Vagina (tissue), 2 donors: ENCODE measurements at regions not wholly inside any gene's neighbourhood (a gene's known extent, or its start where the extent isn't known, plus 50 kb on each side); places are given as distances from the start of the nearest gene placed in this dataset.

Source experiments
- DNase-seq, 2 donors: peaks; one replicate each; pipeline ENCODE4 v3.0.0-alpha.2; 2017; ENCODE audit errors: extremely low spot score in 2 of 2
- H3K27ac ChIP-seq: fragments of 200-600 bp; sonication (generic); one replicate; pipeline ENCODE4 v1.5.1; 2019
- H3K27me3 ChIP-seq: fragments of 200-600 bp; sonication (generic); one replicate; pipeline ENCODE4 v1.5.1; 2019
- H3K36me3 ChIP-seq, 2 donors: fragments of 200-600 bp; sonication (generic); one replicate each; pipeline ENCODE4 v1.5.1; 2017 to 2019
- H3K4me1 ChIP-seq: fragments of 200-600 bp; sonication (generic); one replicate; pipeline ENCODE4 v1.5.1; 2019
- H3K4me3 ChIP-seq, 2 donors: fragments of 200-600 bp; sonication (generic); 1 replicate in 1 of 2; 2 replicates in 1 of 2; pipeline ENCODE4 v1.5.1; 2016 to 2019
- H3K9me3 ChIP-seq: fragments of 200-600 bp; sonication (generic); one replicate; pipeline ENCODE4 v1.5.1; 2019
- POLR2A ChIP-seq, 2 donors: fragments of 450-650 bp; IDR thresholded peaks; one replicate each; pipeline ENCODE4 v1.6.1; 2017; ENCODE audit warnings: antibody characterized with exemption in 2 of 2, mild to moderate bottlenecking in 2 of 2, moderate library complexity in 2 of 2
- POLR2AphosphoS5 ChIP-seq, 2 donors: sonication (generic); formaldehyde crosslinking; IDR thresholded peaks; one replicate each; pipeline ENCODE4 v1.9.0; 2017; ENCODE audit warnings: antibody characterized with exemption in 2 of 2, mild to moderate bottlenecking in 2 of 2, low read depth in 1 of 2; ENCODE audit not compliant: insufficient read depth in 1 of 2
- intact Hi-C: fragments of 100-400 bp; cut with DNase I; formaldehyde crosslinking; loops from one replicate; pipeline ENCODE4 v1.15.1; 2023
- TF ChIP-seq, protein P1 (sequence below), 3 experiments: fragments of 450-650 bp in 2 of 3; fragments of 200-600 bp in 1 of 3; sonication (generic) in 1 of 3; IDR thresholded peaks; one replicate each; pipeline ENCODE4 v1.5.1; 2017 to 2019; ENCODE audit warnings: antibody characterized with exemption in 3 of 3, mild to moderate bottlenecking in 2 of 3, moderate library complexity in 2 of 3

- no peaks in the 10 kb centered on the region for H3K36me3 ChIP-seq
- no peak overlapping the region for H3K4me3 ChIP-seq
- H3K4me1 ChIP-seq = no peaks in the 10 kb centered on the region
- TF ChIP-seq, protein P1, sequence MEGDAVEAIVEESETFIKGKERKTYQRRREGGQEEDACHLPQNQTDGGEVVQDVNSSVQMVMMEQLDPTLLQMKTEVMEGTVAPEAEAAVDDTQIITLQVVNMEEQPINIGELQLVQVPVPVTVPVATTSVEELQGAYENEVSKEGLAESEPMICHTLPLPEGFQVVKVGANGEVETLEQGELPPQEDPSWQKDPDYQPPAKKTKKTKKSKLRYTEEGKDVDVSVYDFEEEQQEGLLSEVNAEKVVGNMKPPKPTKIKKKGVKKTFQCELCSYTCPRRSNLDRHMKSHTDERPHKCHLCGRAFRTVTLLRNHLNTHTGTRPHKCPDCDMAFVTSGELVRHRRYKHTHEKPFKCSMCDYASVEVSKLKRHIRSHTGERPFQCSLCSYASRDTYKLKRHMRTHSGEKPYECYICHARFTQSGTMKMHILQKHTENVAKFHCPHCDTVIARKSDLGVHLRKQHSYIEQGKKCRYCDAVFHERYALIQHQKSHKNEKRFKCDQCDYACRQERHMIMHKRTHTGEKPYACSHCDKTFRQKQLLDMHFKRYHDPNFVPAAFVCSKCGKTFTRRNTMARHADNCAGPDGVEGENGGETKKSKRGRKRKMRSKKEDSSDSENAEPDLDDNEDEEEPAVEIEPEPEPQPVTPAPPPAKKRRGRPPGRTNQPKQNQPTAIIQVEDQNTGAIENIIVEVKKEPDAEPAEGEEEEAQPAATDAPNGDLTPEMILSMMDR (IDR thresholded peaks at IDR 0.05) = no peak
- no peak for TF ChIP-seq POLR2AphosphoS5 (IDR thresholded peaks at IDR 0.05; ENCODE audit: insufficient read depth in 1 of 2, low read depth in 1 of 2)
- no peak for TF ChIP-seq POLR2A (IDR thresholded peaks at IDR 0.05)
- no peaks in the 10 kb centered on the region for H3K27me3 ChIP-seq
- H3K9me3 ChIP-seq = no peaks in the 10 kb centered on the region
- H3K27ac ChIP-seq = no peak overlapping the region
- DNase-seq = peak; percentile 16 to 93
- intact Hi-C loops = no loop called here
Measured at GRCh38 chr1:47679826-47680225, 242.0 kb downstream of the FOXD2 start.

- no peaks in the 10 kb centered on the region for H3K27me3 ChIP-seq
- no peaks in the 10 kb centered on the region for H3K36me3 ChIP-seq
- H3K4me1 ChIP-seq = no peaks in the 10 kb centered on the region
- TF ChIP-seq POLR2A (IDR thresholded peaks at IDR 0.05) (no peak), POLR2AphosphoS5 (IDR thresholded peaks at IDR 0.05; ENCODE audit: insufficient read depth in 1 of 2, low read depth in 1 of 2) (no peak)
- TF ChIP-seq, protein P1 (IDR thresholded peaks at IDR 0.05) = no peak
- no peak overlapping the region for H3K27ac ChIP-seq
- no peak overlapping the region for H3K4me3 ChIP-seq
- H3K9me3 ChIP-seq = no peaks in the 10 kb centered on the region
- DNase-seq = peak; percentile 72 to 75
- intact Hi-C loops = no loop called here
Measured at GRCh38 chr1:47680815-47681475, 243.1 kb downstream of the FOXD2 start.

DNA sequence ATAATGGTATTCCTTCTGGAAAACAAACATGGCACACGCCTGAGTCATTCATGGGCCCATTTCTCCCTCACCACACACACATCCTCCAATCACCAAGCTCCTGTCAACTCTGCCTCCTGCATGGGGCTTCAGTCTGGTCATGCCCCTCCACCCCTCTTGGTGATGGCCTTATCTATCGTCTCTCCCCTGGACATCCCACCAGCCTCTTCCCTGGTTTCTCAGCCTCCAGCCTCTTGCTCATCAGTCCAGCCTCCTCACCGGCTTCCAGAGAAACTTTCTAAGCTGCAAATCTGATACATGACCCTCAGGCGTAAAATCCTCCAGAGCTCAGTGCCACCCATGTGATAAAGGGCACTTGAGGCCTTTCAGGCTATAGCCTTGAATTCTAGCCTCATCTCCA lies 243.9 kb downstream of the FOXD2 start:
- DNase-seq = peak in 1 of 2 donors; percentile 89

GRCh38 chr1:47682198-47682597 lies 244.4 kb downstream of the FOXD2 start:
- no peaks in the 10 kb centered on the region for H3K27me3 ChIP-seq
- H3K9me3 ChIP-seq = no peaks in the 10 kb centered on the region
- DNase-seq = peak; percentile 64 to 84
- intact Hi-C loops = no loop called here
- H3K36me3 ChIP-seq = no peaks in the 10 kb centered on the region
- no peak overlapping the region for H3K27ac ChIP-seq
- no peak overlapping the region for H3K4me3 ChIP-seq
- TF ChIP-seq, protein P1 (IDR thresholded peaks at IDR 0.05) = no peak
- TF ChIP-seq POLR2AphosphoS5 (IDR thresholded peaks at IDR 0.05; ENCODE audit: insufficient read depth in 1 of 2, low read depth in 1 of 2) = no peak
- TF ChIP-seq POLR2A (IDR thresholded peaks at IDR 0.05) = no peak
- H3K4me1 ChIP-seq = no peaks in the 10 kb centered on the region

More for the DNA sequence above, 243.9 kb downstream of the FOXD2 start:
- TF ChIP-seq, protein P1 (IDR thresholded peaks at IDR 0.05) = no peak
- TF ChIP-seq POLR2A (IDR thresholded peaks at IDR 0.05) (no peak), POLR2AphosphoS5 (IDR thresholded peaks at IDR 0.05; ENCODE audit: insufficient read depth in 1 of 2, low read depth in 1 of 2) (no peak)
- no peak overlapping the region for H3K4me3 ChIP-seq
- H3K36me3 ChIP-seq = no peaks in the 10 kb centered on the region
- no peaks in the 10 kb centered on the region for H3K9me3 ChIP-seq
- H3K27ac ChIP-seq = no peak overlapping the region
- intact Hi-C loops = no loop called here
- H3K27me3 ChIP-seq = no peaks in the 10 kb centered on the region
- H3K4me1 ChIP-seq = no peaks in the 10 kb centered on the region

DNA sequence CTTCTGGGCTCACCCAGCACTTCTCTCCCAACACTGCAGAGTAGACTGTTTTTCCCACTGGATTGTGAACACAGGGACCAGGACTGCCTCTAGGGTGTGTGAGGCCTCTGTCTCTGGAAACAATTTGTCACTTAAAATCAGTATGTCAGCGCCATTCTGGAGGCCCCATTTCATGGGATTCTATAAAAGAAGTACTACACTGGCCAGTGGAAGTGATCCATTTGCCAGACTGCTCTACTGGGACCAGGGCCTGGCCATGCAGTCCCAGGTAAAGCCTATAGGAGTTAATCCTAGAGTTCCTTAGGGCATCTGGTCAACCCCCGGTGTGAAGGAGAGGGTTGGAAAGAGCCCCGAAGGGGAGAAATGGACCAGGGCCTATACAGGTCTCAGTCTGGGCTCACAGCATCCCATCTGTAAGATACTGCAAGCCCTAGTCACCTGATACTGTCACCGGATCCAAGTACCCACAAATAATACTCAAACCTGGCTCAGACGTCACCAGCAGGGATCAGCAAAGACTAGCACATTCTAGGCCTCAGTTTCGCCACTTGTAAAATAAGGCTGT lies 245.0 kb downstream of the FOXD2 start:
- TF ChIP-seq, protein P1 (IDR thresholded peaks at IDR 0.05) = no peak
- no peak for TF ChIP-seq POLR2A (IDR thresholded peaks at IDR 0.05)
- no peak for TF ChIP-seq POLR2AphosphoS5 (IDR thresholded peaks at IDR 0.05; ENCODE audit: insufficient read depth in 1 of 2, low read depth in 1 of 2)
- no peaks in the 10 kb centered on the region for H3K27me3 ChIP-seq

More for the DNA sequence above, 245.0 kb downstream of the FOXD2 start:
- peak in 1 of 2 donors; percentile 62 for DNase-seq
- no peaks in the 10 kb centered on the region for H3K9me3 ChIP-seq
- no peak overlapping the region for H3K27ac ChIP-seq
- H3K4me1 ChIP-seq = no peaks in the 10 kb centered on the region
- H3K36me3 ChIP-seq = no peaks in the 10 kb centered on the region
- intact Hi-C loops = no loop called here
- no peak overlapping the region for H3K4me3 ChIP-seq
